CD4-positive, alpha-beta T cell treated with Interleukin-15 for 1 hour (primary cell): ENCODE measurements at regions not wholly inside any gene's neighbourhood (a gene's known extent, or its start where the extent isn't known, plus 50 kb on each side); places are given as distances from the start of the nearest gene placed in this dataset.

Experiments
- DNase-seq: peaks from one replicate; pipeline ENCODE4 v3.0.0-alpha.2; 2020

GRCh38 chr1:234929369-234929768 is 199.3 kb downstream of the TOMM20 start:
- DNase-seq = no peak

DNA sequence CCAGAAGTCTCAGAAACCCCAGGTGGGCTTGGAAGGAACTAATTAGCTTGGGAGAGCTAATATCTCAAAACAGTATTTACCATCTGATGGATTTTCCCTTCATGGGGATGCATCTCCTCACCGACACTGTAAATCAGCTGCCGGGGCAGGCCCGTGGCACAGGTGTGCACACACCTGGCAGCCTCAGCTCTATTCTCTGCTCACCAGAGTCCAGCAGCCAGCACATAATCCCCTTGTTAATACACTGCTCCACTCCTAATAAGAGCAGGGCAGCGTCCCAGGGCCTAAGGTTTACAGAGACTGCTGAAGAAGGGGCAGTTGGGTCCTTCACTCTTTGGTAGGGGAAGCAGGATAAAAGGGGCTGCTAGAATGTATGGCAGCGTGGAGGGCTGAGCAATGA is 200.0 kb downstream of the TOMM20 start:
- DNase-seq = no peak

DNA sequence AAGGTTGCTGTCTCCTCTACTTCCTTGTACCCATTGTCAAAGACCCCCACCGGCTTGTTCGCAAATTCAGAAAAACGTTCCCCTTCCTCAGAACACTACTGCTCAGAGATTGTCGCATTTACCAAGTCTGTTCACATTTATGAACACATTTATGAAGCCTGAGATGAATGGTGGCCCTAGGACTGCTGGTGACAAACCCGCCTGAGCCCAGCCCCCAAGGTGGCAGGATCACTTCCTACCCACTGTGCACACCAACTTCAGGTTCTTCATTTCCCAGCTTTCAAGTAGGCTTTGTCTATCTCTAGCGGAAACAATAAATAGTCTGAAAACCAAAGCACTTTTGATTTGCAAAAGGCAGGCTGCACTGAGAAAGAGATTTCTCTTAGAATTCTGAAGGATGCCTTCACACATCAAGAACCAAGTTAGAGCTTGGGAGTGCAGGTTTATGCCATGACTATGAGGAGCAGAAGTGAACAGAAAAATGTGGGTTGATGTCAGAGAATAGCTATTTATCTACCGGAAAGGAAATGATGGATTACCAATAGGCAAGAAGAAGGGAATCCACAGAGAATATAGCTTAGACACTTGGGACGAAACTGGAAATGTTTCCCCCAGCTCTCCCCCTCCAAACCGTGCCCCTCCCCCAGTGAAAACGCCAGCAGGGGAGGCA is 200.5 kb downstream of the TOMM20 start:
- DNase-seq = no peak

- no peak for DNase-seq
These were observed 201.2 kb downstream of the TOMM20 start for GRCh38 chr1:234927312-234927970.

- no peak for DNase-seq
These were observed 201.9 kb downstream of the TOMM20 start for GRCh38 chr1:234926559-234927311.

DNA sequence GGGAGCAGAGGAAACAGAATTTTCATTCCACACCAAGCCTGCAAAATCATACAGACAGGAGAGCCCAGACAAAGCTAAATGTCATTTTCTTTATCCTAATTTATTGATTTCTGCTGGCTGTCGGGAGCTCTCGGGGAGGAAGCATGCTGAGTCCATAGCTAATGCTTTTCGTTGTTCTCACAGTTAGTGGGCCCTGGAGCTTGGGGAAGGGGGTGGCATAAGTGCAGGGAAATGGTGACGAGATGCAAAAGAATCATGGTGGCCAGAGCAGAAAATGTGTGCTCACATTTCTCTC is 202.4 kb downstream of the TOMM20 start:
- no peak for DNase-seq

- DNase-seq = no peak
These were observed 203.0 kb downstream of the TOMM20 start for GRCh38 chr1:234925440-234926263.

DNA sequence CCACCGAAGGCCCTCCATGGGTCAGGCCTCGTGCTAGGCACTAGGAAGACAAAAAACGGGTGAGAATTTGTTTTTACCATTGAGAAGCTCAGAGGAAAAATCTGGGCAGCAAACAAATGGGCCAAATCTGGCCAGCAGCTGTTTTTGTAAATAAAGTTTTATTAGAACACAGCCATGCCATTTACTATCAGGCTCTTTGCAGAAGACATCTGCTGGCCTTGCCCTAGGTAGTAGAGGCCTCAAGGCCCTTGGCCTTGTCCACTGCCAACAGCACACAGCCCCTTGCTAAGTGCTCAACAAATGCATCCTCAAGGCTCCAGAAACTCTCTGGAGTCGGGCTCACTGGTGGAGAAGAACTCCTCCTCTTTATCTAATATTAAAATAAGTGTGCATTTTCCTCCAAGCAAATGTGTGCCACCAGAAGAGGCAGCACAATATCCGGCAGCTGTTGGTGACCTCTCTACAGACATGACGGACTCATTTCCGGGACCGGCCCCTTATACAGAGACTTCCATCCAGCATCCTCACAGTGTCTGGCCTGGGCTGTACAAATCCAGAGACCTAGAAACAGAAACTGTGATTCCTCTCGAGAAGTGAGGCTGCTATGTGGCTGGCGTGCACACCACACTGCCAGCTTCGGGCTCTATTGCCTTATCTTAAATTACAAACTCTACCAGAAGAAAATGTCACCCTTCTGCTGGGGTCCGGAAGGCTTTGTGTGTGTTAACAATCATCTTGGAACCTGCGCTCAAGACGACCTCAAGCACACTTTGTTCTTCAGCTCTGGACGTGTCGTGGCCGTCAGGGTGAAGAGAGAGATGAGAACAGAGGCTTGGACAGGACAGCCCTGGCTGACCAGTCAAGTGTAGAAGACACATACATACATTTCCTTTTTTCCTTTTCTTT is 203.9 kb downstream of the TOMM20 start:
- DNase-seq = no peak

DNA sequence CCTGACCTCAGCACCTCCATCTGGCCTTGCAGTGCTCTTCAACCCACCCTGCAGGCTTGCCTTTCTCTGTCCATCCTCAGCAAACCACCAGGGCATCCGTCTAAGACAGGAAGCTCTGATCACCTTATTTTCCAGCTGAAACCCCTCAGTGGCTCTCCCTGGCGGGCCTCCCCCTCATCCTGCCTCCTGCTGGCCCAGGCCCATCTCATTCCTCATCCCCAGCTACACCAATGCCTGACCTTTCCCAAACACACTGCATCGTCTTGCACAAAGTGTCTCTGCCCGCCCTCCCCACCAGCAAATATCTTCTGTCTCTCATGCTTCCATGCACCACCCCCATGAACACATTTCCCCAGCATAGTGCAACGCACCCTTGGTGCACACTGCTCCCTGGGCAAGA is 205.0 kb downstream of the TOMM20 start:
- DNase-seq = no peak

DNA sequence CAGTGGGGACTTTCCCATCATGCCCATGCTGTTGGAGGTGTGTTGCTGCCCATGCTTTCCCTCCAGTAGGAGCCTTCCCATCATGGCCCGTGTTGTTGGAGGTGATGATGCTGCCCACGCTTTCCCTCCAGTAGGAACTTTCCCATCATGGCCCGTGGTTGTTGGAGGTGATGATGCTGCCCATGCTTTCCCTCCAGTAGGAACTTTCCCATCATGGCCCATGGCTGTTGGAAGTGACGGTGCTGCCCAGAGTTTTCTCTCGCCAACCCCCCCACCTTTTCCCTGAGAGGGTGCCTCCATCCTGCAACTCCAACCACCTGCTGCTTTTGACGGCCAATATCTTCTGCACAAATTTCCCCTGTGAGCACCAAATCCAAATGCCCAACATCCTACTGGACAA is 205.7 kb downstream of the TOMM20 start:
- no peak for DNase-seq

DNA sequence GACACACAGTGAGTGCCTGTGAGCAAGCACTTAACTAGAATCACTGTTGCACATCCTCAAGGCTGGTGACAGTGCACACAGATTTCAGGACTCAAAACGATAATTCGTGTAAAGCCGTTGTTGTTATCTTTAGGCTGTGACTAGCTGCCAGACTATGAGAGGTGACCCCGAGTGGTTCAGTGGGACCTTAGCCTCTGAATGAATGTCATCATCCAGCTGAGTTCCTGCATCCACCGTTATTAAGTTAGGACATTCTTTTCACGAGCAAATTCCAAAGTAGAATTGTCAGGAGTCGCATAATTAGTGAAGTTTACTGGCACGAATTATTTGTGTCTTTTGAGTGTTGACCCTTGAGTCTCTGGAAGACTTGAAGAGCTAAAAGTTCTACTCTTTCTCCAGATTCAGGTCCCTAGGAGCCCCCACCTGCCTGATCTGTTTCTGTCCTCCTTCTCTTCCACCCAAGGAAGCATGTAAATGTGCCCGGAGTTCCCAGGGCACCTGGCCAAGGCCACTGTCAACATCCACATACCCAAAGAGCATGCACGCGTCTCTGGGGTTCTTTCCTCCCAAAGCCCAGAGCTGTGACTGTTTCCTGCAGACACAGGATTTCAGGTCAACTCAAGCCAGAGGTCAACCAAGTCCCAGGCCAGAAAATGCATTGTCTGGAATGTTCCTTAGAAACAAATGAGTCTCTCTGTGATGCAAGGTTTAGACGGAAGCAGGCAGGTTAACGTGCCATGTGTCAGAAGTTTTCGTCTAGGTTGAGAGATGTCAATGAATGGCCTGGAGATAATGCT is 207.2 kb downstream of the TOMM20 start:
- no peak for DNase-seq

- DNase-seq = no peak
These were observed 207.8 kb downstream of the TOMM20 start for GRCh38 chr1:234920843-234921140.

DNA sequence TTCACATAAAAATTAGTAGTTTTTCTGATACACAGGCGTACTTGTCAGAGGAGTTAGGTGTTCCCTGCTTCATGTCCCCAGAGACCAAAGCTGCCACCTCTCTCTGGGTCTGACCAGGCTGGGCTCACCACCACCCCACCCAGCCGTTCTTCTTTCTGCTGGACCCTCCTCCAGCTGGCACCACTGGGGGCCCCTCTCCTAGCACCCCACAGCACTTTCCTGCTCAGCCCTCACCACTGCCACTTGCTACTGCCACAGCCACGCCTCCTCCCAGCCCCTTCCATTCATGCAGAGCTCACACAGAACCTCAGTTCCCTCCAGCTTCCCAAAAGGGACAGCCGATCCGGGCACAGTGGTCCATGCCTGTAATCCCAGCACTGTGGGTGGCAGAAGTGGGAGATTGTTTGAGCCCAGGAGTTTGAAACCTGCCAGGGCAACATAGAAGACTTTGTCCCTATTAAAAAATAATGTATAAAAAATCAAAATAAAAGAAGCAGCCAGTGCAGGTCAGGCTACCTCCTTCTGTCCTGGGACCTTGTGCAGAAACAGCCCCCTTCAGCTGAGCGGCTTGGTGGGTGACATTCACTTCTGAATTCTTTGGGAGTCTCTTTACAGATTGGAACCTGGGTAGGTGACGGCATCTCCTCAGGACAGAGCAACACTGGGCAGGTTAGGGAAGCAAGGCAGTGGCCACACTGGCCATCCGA is 208.3 kb downstream of the TOMM20 start:
- no peak for DNase-seq

DNA sequence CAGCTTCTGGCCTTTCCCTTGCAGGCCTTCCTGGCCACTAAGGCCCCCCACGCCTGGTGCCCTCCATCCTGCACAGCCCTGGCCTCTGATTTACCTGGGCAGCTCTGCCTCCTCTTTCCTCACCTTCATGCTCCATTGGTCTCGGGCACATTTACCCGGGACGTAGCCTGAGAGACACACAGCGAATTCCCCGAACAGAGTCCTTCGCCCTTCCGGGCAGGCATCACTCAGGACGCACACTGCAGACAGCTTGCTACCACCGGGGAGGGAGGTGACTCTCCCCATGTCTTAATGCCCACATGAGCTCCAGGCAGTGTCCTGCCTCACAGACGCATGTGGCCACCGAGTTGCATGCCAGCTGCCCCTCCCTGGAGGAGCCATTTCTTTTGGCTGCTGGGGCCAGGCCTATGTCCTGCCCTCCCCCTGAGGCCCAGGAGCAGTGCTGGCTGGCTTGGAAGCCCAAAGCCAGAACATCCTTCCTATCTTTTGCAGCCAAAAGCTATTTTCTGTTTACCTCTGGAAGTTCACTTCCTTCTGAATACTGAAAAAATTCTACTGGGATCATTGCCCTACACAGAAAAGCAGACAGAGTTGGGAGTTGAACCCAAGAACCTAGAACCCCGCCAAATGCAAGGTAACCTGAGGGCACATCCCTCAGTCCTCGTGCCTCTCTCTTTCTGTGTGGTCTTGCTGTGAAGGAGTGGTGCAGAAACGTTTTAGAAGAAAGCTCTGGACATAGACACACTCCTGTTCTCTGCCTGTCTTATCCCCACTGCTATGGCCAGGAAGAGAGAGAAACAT is 209.5 kb downstream of the TOMM20 start:
- DNase-seq = no peak

GRCh38 chr1:234918181-234918841 is 210.3 kb downstream of the TOMM20 start:
- DNase-seq = no peak

- DNase-seq = no peak
These were observed 211.0 kb downstream of the TOMM20 start for GRCh38 chr1:234917495-234918180.

DNA sequence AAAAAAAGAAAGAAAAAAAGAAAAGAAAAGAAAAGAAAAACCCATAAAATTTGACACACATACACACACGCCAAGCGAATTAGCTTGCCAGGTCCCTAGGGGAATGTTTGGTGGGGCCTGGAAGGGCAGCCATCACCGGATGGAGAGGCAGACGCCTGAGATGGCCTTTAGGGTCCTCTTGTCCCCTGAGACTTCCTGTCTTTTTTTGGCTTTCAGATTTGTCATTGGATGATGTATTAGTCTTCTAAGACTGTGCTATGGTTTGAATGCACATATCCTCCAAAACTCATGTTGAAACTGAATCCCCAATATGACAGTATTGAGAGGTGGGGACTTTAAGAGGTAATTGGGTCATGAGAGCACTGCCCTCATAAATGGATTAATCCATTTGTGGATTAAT is 211.8 kb downstream of the TOMM20 start:
- no peak for DNase-seq

DNA sequence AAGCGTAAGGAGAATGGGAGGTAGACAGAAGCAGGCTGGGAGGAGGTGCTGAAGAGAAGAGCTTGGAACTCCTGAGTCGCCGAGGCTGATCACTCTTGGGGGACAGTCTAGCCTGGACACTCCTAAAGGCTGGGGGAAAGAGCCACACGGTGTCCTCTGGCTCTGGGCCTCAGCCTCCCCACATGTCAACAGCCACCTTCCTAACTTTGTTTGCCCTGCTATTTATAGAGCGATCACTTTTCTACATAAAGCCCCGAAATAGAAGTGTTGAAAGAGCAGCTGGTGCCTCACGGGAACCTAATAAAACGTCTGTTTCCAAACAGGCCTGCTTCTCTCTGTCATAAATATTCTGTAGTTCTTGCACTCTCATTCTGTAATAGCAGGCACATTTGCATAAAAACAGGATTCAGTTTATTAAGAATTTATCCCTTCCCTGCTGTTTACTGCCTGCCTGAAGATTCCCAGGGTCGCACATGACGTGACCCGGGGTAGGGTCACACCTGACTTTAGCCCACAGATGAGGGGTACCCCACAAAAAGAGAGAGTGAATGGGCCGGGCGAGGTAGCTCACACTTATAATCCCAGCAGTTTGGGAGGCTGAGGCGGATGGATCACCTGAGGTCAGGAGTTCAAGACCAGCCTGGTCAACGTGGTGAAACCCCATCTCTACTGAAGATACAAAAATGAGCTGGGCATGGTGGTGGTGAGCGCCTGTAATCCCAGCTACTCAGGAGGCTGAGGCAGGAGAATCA is 212.5 kb downstream of the TOMM20 start:
- no peak for DNase-seq
